HFF-Myc (cell line): ENCODE measurements at regions not wholly inside any gene's neighbourhood (a gene's known extent, or its start where the extent isn't known, plus 50 kb on each side); places are given as distances from the start of the nearest gene placed in this dataset.
A peak's percentile ranks its signal among the peaks of the same experiment; 100 is the strongest.

Source experiments
- DNase-seq: peaks from one replicate; pipeline ENCODE4 v3.0.0-alpha.2; 2011; ENCODE audit warnings: low read depth; ENCODE audit errors: extremely low read depth
- H3K4me3 ChIP-seq: replicated peaks from 2 replicates; pipeline ENCODE4 v1.5.1; 2011; ENCODE audit warnings: low read depth, mild to moderate bottlenecking, control low read depth, low read length
- CTCF ChIP-seq: IDR thresholded peaks from 2 replicates; pipeline ENCODE4 v1.5.1; 2012; ENCODE audit warnings: mild to moderate bottlenecking, low read depth, low read length, control low read depth; ENCODE audit errors: missing control alignments

- peak; percentile 71 for TF ChIP-seq CTCF
- H3K4me3 ChIP-seq = no peak overlapping the region
- DNase-seq = peak; percentile 22
Measured at GRCh38 chr4:120977435-120977997, 55.0 kb upstream of the PRDM5 start.

- no peak overlapping the region for H3K4me3 ChIP-seq
- DNase-seq = no peak
- no peak for TF ChIP-seq CTCF
Measured at GRCh38 chr4:120973207-120973606, 50.7 kb upstream of the PRDM5 start.
